MM.1S (cell line): ENCODE measurements at regions not wholly inside any gene's neighbourhood (a gene's known extent, or its start where the extent isn't known, plus 50 kb on each side); places are given as distances from the start of the nearest gene placed in this dataset.

Experiments
- CTCF ChIP-seq: fragments of 300-600 bp; sonication (generic); IDR thresholded peaks from 2 replicates; pipeline ENCODE4 v1.5.1; 2016; ENCODE audit warnings: antibody characterized with exemption, low read length, mixed read lengths
- EZH2 ChIP-seq: fragments of 300-600 bp; sonication (generic); optimal IDR thresholded peaks from 2 replicates; pipeline ENCODE3; 2017; ENCODE audit warnings: low read depth, mild to moderate bottlenecking, antibody characterized with exemption, low read length, mixed read lengths

- TF ChIP-seq CTCF, result no peak
- TF ChIP-seq EZH2, result no peak
Measured at GRCh38 chr16:51430716-51431369, 279.8 kb upstream of the SALL1 start.
